ENCODE measurements at regions not wholly inside any gene's neighbourhood (a gene's known extent, or its start where the extent isn't known, plus 50 kb on each side); places are given as distances from the start of the nearest gene placed in this dataset.

- CTCF ChIA-PET = interaction anchor here (1.8 kb wide), 1 partner anchor 70 kb away, joined by 5 read pairs; no protein-coding TSS in a partner anchor
- Mint-ChIP-seq H3K9me3 (peaks cover 2% of the 10 kb centered on the region), H3K36me3 (ENCODE audit: low read depth) (no peaks in the 10 kb centered on the region), H3K4me1 (no peaks in the 10 kb centered on the region), H3K4me3 (no peak overlapping the region), H3K27ac (no peak overlapping the region), H3K27me3 (peaks cover 17% of the 10 kb centered on the region)
- DNase-seq = no peak
- POLR2A ChIA-PET = no interaction called here
Observed at GRCh38 chr3:176927706-176928581, 269.3 kb downstream of the TBL1XR1 start.

- Mint-ChIP-seq H3K9me3 (peaks cover 2% of the 10 kb centered on the region), H3K4me3 (no peak overlapping the region), H3K4me1 (no peaks in the 10 kb centered on the region), H3K27me3 (peaks cover 17% of the 10 kb centered on the region), H3K36me3 (ENCODE audit: low read depth) (no peaks in the 10 kb centered on the region), H3K27ac (no peak overlapping the region)
- POLR2A ChIA-PET = no interaction called here
- DNase-seq = no peak
- CTCF ChIA-PET = no interaction called here
Observed at GRCh38 chr3:176927280-176927679, 270.0 kb downstream of the TBL1XR1 start.

GRCh38 chr3:176926688-176927087 lies 270.6 kb downstream of the TBL1XR1 start:
- peaks cover 16% of the 10 kb centered on the region for H3K27me3 Mint-ChIP-seq
- no peak overlapping the region for H3K4me3 Mint-ChIP-seq
- H3K4me1 Mint-ChIP-seq = no peaks in the 10 kb centered on the region
- DNase-seq = no peak
- no peaks in the 10 kb centered on the region for H3K36me3 Mint-ChIP-seq (ENCODE audit: low read depth)
- ChIA-PET POLR2A (no interaction called here), CTCF (interaction anchor here (0.7 kb wide), 1 partner anchor 477 kb away, joined by 3 read pairs; no protein-coding TSS in a partner anchor)
- no peak overlapping the region for H3K27ac Mint-ChIP-seq
- H3K9me3 Mint-ChIP-seq = peaks cover 2% of the 10 kb centered on the region

- no peak for DNase-seq
- no peaks in the 10 kb centered on the region for H3K36me3 Mint-ChIP-seq (ENCODE audit: low read depth)
- H3K9me3 Mint-ChIP-seq = peaks cover 2% of the 10 kb centered on the region
- H3K27me3 Mint-ChIP-seq = peaks cover 14% of the 10 kb centered on the region
- no peaks in the 10 kb centered on the region for H3K4me1 Mint-ChIP-seq
- POLR2A ChIA-PET = no interaction called here
- no peak overlapping the region for H3K4me3 Mint-ChIP-seq
- CTCF ChIA-PET = interaction anchor here (0.7 kb wide), 1 partner anchor 477 kb away, joined by 3 read pairs; no protein-coding TSS in a partner anchor
- no peak overlapping the region for H3K27ac Mint-ChIP-seq
Observed at GRCh38 chr3:176926034-176926433, 271.2 kb downstream of the TBL1XR1 start.

GRCh38 chr3:176920766-176921160 lies 276.5 kb downstream of the TBL1XR1 start:
- Mint-ChIP-seq H3K9me3 (no peaks in the 10 kb centered on the region), H3K4me1 (no peaks in the 10 kb centered on the region), H3K4me3 (no peak overlapping the region), H3K27ac (no peak overlapping the region), H3K36me3 (ENCODE audit: low read depth) (no peaks in the 10 kb centered on the region), H3K27me3 (peaks cover 5% of the 10 kb centered on the region)
- no peak for DNase-seq
- ChIA-PET CTCF (no interaction called here), POLR2A (no interaction called here)

- POLR2A ChIA-PET = no interaction called here
- Mint-ChIP-seq H3K36me3 (ENCODE audit: low read depth) (no peaks in the 10 kb centered on the region), H3K4me1 (no peaks in the 10 kb centered on the region), H3K27me3 (peaks cover 5% of the 10 kb centered on the region), H3K4me3 (no peak overlapping the region), H3K9me3 (no peaks in the 10 kb centered on the region), H3K27ac (no peak overlapping the region)
- DNase-seq = no peak
- CTCF ChIA-PET = no interaction called here
Observed at GRCh38 chr3:176919836-176920765, 277.2 kb downstream of the TBL1XR1 start.

GRCh38 chr3:176916777-176917176 lies 280.5 kb downstream of the TBL1XR1 start:
- no peaks in the 10 kb centered on the region for H3K9me3 Mint-ChIP-seq
- H3K4me1 Mint-ChIP-seq = no peaks in the 10 kb centered on the region
- H3K27ac Mint-ChIP-seq = no peak overlapping the region
- peaks cover 2% of the 10 kb centered on the region for H3K27me3 Mint-ChIP-seq
- ChIA-PET CTCF (no interaction called here), POLR2A (no interaction called here)
- H3K36me3 Mint-ChIP-seq (ENCODE audit: low read depth) = no peaks in the 10 kb centered on the region
- H3K4me3 Mint-ChIP-seq = no peak overlapping the region
- DNase-seq = no peak

GRCh38 chr3:176914764-176915163 lies 282.5 kb downstream of the TBL1XR1 start:
- POLR2A ChIA-PET = no interaction called here
- Mint-ChIP-seq H3K4me3 (no peak overlapping the region), H3K36me3 (ENCODE audit: low read depth) (no peaks in the 10 kb centered on the region), H3K27me3 (peaks cover 6% of the 10 kb centered on the region), H3K27ac (no peak overlapping the region), H3K4me1 (no peaks in the 10 kb centered on the region), H3K9me3 (no peaks in the 10 kb centered on the region)
- no peak for DNase-seq
- CTCF ChIA-PET = interaction anchor here (0.6 kb wide), 1 partner anchor 352 kb away, joined by 3 read pairs; no protein-coding TSS in a partner anchor

- no peak overlapping the region for H3K27ac Mint-ChIP-seq
- no peaks in the 10 kb centered on the region for H3K9me3 Mint-ChIP-seq
- peaks cover 4% of the 10 kb centered on the region for H3K27me3 Mint-ChIP-seq
- no peaks in the 10 kb centered on the region for H3K4me1 Mint-ChIP-seq
- H3K36me3 Mint-ChIP-seq (ENCODE audit: low read depth) = no peaks in the 10 kb centered on the region
- no peak overlapping the region for H3K4me3 Mint-ChIP-seq
- ChIA-PET POLR2A (no interaction called here), CTCF (no interaction called here)
- no peak for DNase-seq
Observed at GRCh38 chr3:176911579-176911978, 285.7 kb downstream of the TBL1XR1 start.

- H3K9me3 Mint-ChIP-seq = no peaks in the 10 kb centered on the region
Observed at GRCh38 chr3:176909044-176909443, 288.2 kb downstream of the TBL1XR1 start.

GRCh38 chr3:176906046-176906905 lies 291.0 kb downstream of the TBL1XR1 start:
- Mint-ChIP-seq H3K36me3 (ENCODE audit: low read depth) (no peaks in the 10 kb centered on the region), H3K9me3 (no peaks in the 10 kb centered on the region), H3K27ac (no peak overlapping the region), H3K4me3 (no peak overlapping the region), H3K27me3 (peaks cover 9% of the 10 kb centered on the region), H3K4me1 (no peaks in the 10 kb centered on the region)
- no peak for DNase-seq
- ChIA-PET POLR2A (no interaction called here), CTCF (no interaction called here)

More at GRCh38 chr3:176909044-176909443, 288.2 kb downstream of the TBL1XR1 start:
- Mint-ChIP-seq H3K27me3 (peaks cover 8% of the 10 kb centered on the region), H3K4me1 (no peaks in the 10 kb centered on the region), H3K4me3 (no peak overlapping the region), H3K36me3 (ENCODE audit: low read depth) (no peaks in the 10 kb centered on the region), H3K27ac (no peak overlapping the region)
- POLR2A ChIA-PET = no interaction called here
- CTCF ChIA-PET = no interaction called here
- DNase-seq = no peak

- no peaks in the 10 kb centered on the region for H3K4me1 Mint-ChIP-seq
- CTCF ChIA-PET = no interaction called here
- POLR2A ChIA-PET = no interaction called here
- no peak overlapping the region for H3K27ac Mint-ChIP-seq
- no peaks in the 10 kb centered on the region for H3K9me3 Mint-ChIP-seq
- H3K36me3 Mint-ChIP-seq (ENCODE audit: low read depth) = no peaks in the 10 kb centered on the region
- H3K4me3 Mint-ChIP-seq = no peak overlapping the region
- DNase-seq = no peak
- peaks cover 5% of the 10 kb centered on the region for H3K27me3 Mint-ChIP-seq
Observed at GRCh38 chr3:176905331-176905730, 292.0 kb downstream of the TBL1XR1 start.
